Upper lobe of left lung (tissue), 4 donors: ENCODE measurements at regions not wholly inside any gene's neighbourhood (a gene's known extent, or its start where the extent isn't known, plus 50 kb on each side); places are given as distances from the start of the nearest gene placed in this dataset.

ENCODE experiments used
- CTCF ChIP-seq, 6 experiments: fragments of 450-650 bp in 4 of 6; fragments of 200-600 bp in 2 of 6; sonication (generic) in 2 of 6; IDR thresholded peaks; one replicate each; pipeline ENCODE4 v1.5.1; 2016 to 2019; ENCODE audit warnings: antibody characterized with exemption in 6 of 6
- EP300 ChIP-seq, 4 donors: sonication (generic); formaldehyde crosslinking; IDR thresholded peaks; one replicate each; pipeline ENCODE4 v1.5.1; 2017; ENCODE audit warnings: antibody characterized with exemption in 4 of 4, control low read depth in 2 of 4
- POLR2A ChIP-seq, 4 donors: fragments of 450-650 bp; IDR thresholded peaks; one replicate each; pipeline ENCODE4 v1.5.1; 2016 to 2017; ENCODE audit warnings: antibody characterized with exemption in 4 of 4, mild to moderate bottlenecking in 2 of 4
- POLR2AphosphoS5 ChIP-seq, 2 donors: sonication (generic); formaldehyde crosslinking; IDR thresholded peaks; one replicate each; pipeline ENCODE4 v1.5.1; 2017; ENCODE audit warnings: antibody characterized with exemption in 2 of 2

GRCh38 chr14:89011355-89012281 lies 187.2 kb downstream of the TTC8 start:
- TF ChIP-seq POLR2AphosphoS5 (IDR thresholded peaks at IDR 0.05), result no peak
- no peak for TF ChIP-seq CTCF (IDR thresholded peaks at IDR 0.05)
- no peak for TF ChIP-seq EP300 (IDR thresholded peaks at IDR 0.05)
- no peak for TF ChIP-seq POLR2A (IDR thresholded peaks at IDR 0.05)
